ENCODE measurements at regions not wholly inside any gene's neighbourhood (a gene's known extent, or its start where the extent isn't known, plus 50 kb on each side); places are given as distances from the start of the nearest gene placed in this dataset.

GRCh38 chr4:14452001-14452400 lies 550.3 kb upstream of the CPEB2 start:
- intact Hi-C loops (cut with DNase I): no loop called here

GRCh38 chr4:14452764-14453163 lies 549.5 kb upstream of the CPEB2 start:
- DNase-seq: no peak
- intact Hi-C loops (cut with DNase I): no loop called here

More at GRCh38 chr4:14452001-14452400, 550.3 kb upstream of the CPEB2 start:
- no peak for DNase-seq

- DNase-seq: no peak
- intact Hi-C loops (cut with DNase I): no loop called here
Observed at GRCh38 chr4:14458463-14458862, 543.8 kb upstream of the CPEB2 start.

GRCh38 chr4:14465057-14465456 lies 537.2 kb upstream of the CPEB2 start:
- no peak for DNase-seq
- intact Hi-C loops (cut with DNase I): no loop called here

- no peak for DNase-seq
Observed at GRCh38 chr4:14465507-14465906, 536.8 kb upstream of the CPEB2 start.

GRCh38 chr4:14478504-14478903 lies 523.8 kb upstream of the CPEB2 start:
- DNase-seq: peak in 1 of 10 donors; percentile 53

More at GRCh38 chr4:14465507-14465906, 536.8 kb upstream of the CPEB2 start:
- intact Hi-C loops (cut with DNase I): no loop called here

GRCh38 chr4:14496408-14496807 lies 505.9 kb upstream of the CPEB2 start:
- DNase-seq: no peak
- intact Hi-C loops (cut with DNase I): no loop called here

More at GRCh38 chr4:14478504-14478903, 523.8 kb upstream of the CPEB2 start:
- intact Hi-C loops (cut with DNase I): no loop called here

- no peak for DNase-seq
- intact Hi-C loops (cut with DNase I): no loop called here
Observed at GRCh38 chr4:14496969-14497368, 505.3 kb upstream of the CPEB2 start.

GRCh38 chr4:14504162-14504561 lies 498.1 kb upstream of the CPEB2 start:
- no peak for DNase-seq
- intact Hi-C loops (cut with DNase I): no loop called here

GRCh38 chr4:14513471-14513870 lies 488.8 kb upstream of the CPEB2 start:
- intact Hi-C loops (cut with DNase I): no loop called here

GRCh38 chr4:14515556-14515955 lies 486.7 kb upstream of the CPEB2 start:
- intact Hi-C loops (cut with DNase I): no loop called here
- DNase-seq: no peak

More at GRCh38 chr4:14513471-14513870, 488.8 kb upstream of the CPEB2 start:
- peak in 1 of 10 donors; percentile 29 for DNase-seq

GRCh38 chr4:14518136-14518535 lies 484.1 kb upstream of the CPEB2 start:
- DNase-seq: no peak

GRCh38 chr4:14520171-14520570 lies 482.1 kb upstream of the CPEB2 start:
- intact Hi-C loops (cut with DNase I): no loop called here
- DNase-seq: no peak

More at GRCh38 chr4:14518136-14518535, 484.1 kb upstream of the CPEB2 start:
- intact Hi-C loops (cut with DNase I): no loop called here

- intact Hi-C loops (cut with DNase I): no loop called here
- no peak for DNase-seq
Observed at GRCh38 chr4:14524276-14524675, 478.0 kb upstream of the CPEB2 start.

GRCh38 chr4:14528918-14529317 lies 473.4 kb upstream of the CPEB2 start:
- no peak for DNase-seq

GRCh38 chr4:14529653-14530052 lies 472.6 kb upstream of the CPEB2 start:
- no peak for DNase-seq
- intact Hi-C loops (cut with DNase I): no loop called here

More at GRCh38 chr4:14528918-14529317, 473.4 kb upstream of the CPEB2 start:
- intact Hi-C loops (cut with DNase I): no loop called here

- intact Hi-C loops (cut with DNase I): no loop called here
- DNase-seq: no peak
Observed at GRCh38 chr4:14532436-14532835, 469.8 kb upstream of the CPEB2 start.

GRCh38 chr4:14539246-14539645 lies 463.0 kb upstream of the CPEB2 start:
- intact Hi-C loops (cut with DNase I): no loop called here
- no peak for DNase-seq

GRCh38 chr4:14545163-14545562 lies 457.1 kb upstream of the CPEB2 start:
- DNase-seq: no peak
- intact Hi-C loops (cut with DNase I): no loop called here

GRCh38 chr4:14545807-14546206 lies 456.5 kb upstream of the CPEB2 start:
- intact Hi-C loops (cut with DNase I): no loop called here
- DNase-seq: no peak

GRCh38 chr4:14552119-14552518 lies 450.2 kb upstream of the CPEB2 start:
- DNase-seq: no peak
- intact Hi-C loops (cut with DNase I): no loop called here

GRCh38 chr4:14559646-14560045 lies 442.6 kb upstream of the CPEB2 start:
- DNase-seq: no peak
- intact Hi-C loops (cut with DNase I): no loop called here

- DNase-seq: no peak
- intact Hi-C loops (cut with DNase I): no loop called here
Observed at GRCh38 chr4:14560577-14560976, 441.7 kb upstream of the CPEB2 start.
